ENCODE measurements at regions not wholly inside any gene's neighbourhood (a gene's known extent, or its start where the extent isn't known, plus 50 kb on each side); places are given as distances from the start of the nearest gene placed in this dataset.

GRCh38 chr12:30152705-30153104, 369.0 kb upstream of the TMTC1 start:
- no peak overlapping the region for H3K4me3 ChIP-seq (ENCODE audit: low read depth, low read length)
- no peaks in the 10 kb centered on the region for H3K4me1 ChIP-seq (ENCODE audit: control insufficient read depth, insufficient read depth, low read length)
- H3K36me3 ChIP-seq (ENCODE audit: control insufficient read depth, insufficient read depth, low read length): no peaks in the 10 kb centered on the region
- no peaks in the 10 kb centered on the region for H3K9me3 ChIP-seq (ENCODE audit: control insufficient read depth, insufficient read depth, low read length)
- H3K27ac ChIP-seq (ENCODE audit: low read depth, low read length): no peak overlapping the region
- H3K9ac ChIP-seq (ENCODE audit: low read depth, low read length): no peak overlapping the region
- H3K27me3 ChIP-seq (ENCODE audit: control insufficient read depth, insufficient read depth, low read length): no peaks in the 10 kb centered on the region

- Histone ChIP-seq H3K27me3 (ENCODE audit: control insufficient read depth, insufficient read depth, low read length) (no peaks in the 10 kb centered on the region), H3K27ac (ENCODE audit: low read depth, low read length) (no peak overlapping the region), H3K4me1 (ENCODE audit: control insufficient read depth, insufficient read depth, low read length) (no peaks in the 10 kb centered on the region), H3K9ac (ENCODE audit: low read depth, low read length) (no peak overlapping the region), H3K36me3 (ENCODE audit: control insufficient read depth, insufficient read depth, low read length) (no peaks in the 10 kb centered on the region), H3K9me3 (ENCODE audit: control insufficient read depth, insufficient read depth, low read length) (no peaks in the 10 kb centered on the region), H3K4me3 (ENCODE audit: low read depth, low read length) (no peak overlapping the region)
These were observed 368.1 kb upstream of the TMTC1 start for GRCh38 chr12:30151831-30152230.

DNA sequence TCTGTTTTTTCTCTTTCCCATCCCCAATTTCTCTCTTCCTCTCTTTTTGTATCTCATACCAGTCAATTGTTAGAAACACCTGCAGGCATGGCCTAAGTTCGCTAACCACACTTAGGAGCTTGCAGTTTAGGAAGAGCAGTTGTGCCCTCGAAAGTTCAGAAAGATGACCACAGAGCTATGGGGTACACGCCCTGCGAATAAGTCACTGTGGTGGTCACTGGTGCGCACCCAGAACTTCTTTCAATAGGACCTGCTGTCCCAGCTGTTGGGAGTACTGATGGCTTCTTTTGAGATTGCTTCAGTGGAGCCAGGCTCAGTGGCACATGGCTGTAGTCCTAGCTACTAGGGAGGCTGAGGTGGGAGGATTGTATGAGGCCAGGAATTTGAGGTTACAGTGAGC, 362.8 kb upstream of the TMTC1 start:
- Histone ChIP-seq H3K9ac (ENCODE audit: low read depth, low read length) (no peak overlapping the region), H3K4me3 (ENCODE audit: low read depth, low read length) (no peak overlapping the region), H3K36me3 (ENCODE audit: control insufficient read depth, insufficient read depth, low read length) (no peaks in the 10 kb centered on the region), H3K4me1 (ENCODE audit: control insufficient read depth, insufficient read depth, low read length) (no peaks in the 10 kb centered on the region), H3K9me3 (ENCODE audit: control insufficient read depth, insufficient read depth, low read length) (no peaks in the 10 kb centered on the region), H3K27ac (ENCODE audit: low read depth, low read length) (no peak overlapping the region), H3K27me3 (ENCODE audit: control insufficient read depth, insufficient read depth, low read length) (no peaks in the 10 kb centered on the region)

DNA sequence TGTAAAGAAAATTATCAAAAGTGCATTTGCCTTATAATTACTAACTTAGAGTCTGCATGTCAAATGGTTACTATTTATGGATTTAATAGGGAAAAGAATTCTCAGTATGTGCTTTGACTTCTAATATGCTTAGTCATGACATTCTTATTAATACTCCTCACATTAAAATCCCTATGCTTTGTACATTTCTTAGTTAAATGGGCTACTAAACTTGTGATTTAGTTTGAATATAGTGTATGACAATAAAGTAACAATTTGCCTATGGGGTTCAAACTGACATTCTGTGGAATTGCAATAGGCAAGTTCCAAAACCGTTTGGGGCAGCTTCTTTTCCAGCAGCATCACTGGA, 361.9 kb upstream of the TMTC1 start:
- no peaks in the 10 kb centered on the region for H3K27me3 ChIP-seq (ENCODE audit: control insufficient read depth, insufficient read depth, low read length)
- no peak overlapping the region for H3K9ac ChIP-seq (ENCODE audit: low read depth, low read length)
- no peak overlapping the region for H3K27ac ChIP-seq (ENCODE audit: low read depth, low read length)
- no peaks in the 10 kb centered on the region for H3K9me3 ChIP-seq (ENCODE audit: control insufficient read depth, insufficient read depth, low read length)
- no peaks in the 10 kb centered on the region for H3K36me3 ChIP-seq (ENCODE audit: control insufficient read depth, insufficient read depth, low read length)
- no peaks in the 10 kb centered on the region for H3K4me1 ChIP-seq (ENCODE audit: control insufficient read depth, insufficient read depth, low read length)
- no peak overlapping the region for H3K4me3 ChIP-seq (ENCODE audit: low read depth, low read length)

- Histone ChIP-seq H3K9me3 (ENCODE audit: control insufficient read depth, insufficient read depth, low read length) (no peaks in the 10 kb centered on the region), H3K4me1 (ENCODE audit: control insufficient read depth, insufficient read depth, low read length) (no peaks in the 10 kb centered on the region), H3K4me3 (ENCODE audit: low read depth, low read length) (no peak overlapping the region), H3K27ac (ENCODE audit: low read depth, low read length) (no peak overlapping the region), H3K9ac (ENCODE audit: low read depth, low read length) (no peak overlapping the region), H3K36me3 (ENCODE audit: control insufficient read depth, insufficient read depth, low read length) (no peaks in the 10 kb centered on the region), H3K27me3 (ENCODE audit: control insufficient read depth, insufficient read depth, low read length) (no peaks in the 10 kb centered on the region)
These were observed 361.3 kb upstream of the TMTC1 start for GRCh38 chr12:30144777-30145683.

DNA sequence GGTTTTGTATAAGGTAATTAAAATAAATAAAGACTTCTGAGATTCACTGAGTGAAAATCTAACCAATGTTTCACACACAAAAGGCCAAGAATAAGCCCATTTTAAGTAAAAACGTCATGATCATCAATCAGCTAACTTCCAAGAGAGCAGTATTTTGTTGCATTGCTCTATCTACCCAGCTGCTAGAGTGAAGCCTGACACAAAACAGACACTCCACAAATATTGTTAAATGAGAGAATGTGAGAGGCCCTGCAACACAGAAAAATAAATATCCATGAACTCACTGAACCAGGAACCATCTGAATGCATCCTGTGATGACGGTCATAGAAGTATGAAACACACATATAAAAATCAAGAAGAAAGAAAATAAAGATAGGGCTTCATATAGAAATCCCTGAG, 358.6 kb upstream of the TMTC1 start:
- no peaks in the 10 kb centered on the region for H3K27me3 ChIP-seq (ENCODE audit: control insufficient read depth, insufficient read depth, low read length)
- H3K9me3 ChIP-seq (ENCODE audit: control insufficient read depth, insufficient read depth, low read length): no peaks in the 10 kb centered on the region
- H3K27ac ChIP-seq (ENCODE audit: low read depth, low read length): no peak overlapping the region
- no peak overlapping the region for H3K4me3 ChIP-seq (ENCODE audit: low read depth, low read length)
- H3K9ac ChIP-seq (ENCODE audit: low read depth, low read length): no peak overlapping the region
- H3K4me1 ChIP-seq (ENCODE audit: control insufficient read depth, insufficient read depth, low read length): no peaks in the 10 kb centered on the region
- no peaks in the 10 kb centered on the region for H3K36me3 ChIP-seq (ENCODE audit: control insufficient read depth, insufficient read depth, low read length)

DNA sequence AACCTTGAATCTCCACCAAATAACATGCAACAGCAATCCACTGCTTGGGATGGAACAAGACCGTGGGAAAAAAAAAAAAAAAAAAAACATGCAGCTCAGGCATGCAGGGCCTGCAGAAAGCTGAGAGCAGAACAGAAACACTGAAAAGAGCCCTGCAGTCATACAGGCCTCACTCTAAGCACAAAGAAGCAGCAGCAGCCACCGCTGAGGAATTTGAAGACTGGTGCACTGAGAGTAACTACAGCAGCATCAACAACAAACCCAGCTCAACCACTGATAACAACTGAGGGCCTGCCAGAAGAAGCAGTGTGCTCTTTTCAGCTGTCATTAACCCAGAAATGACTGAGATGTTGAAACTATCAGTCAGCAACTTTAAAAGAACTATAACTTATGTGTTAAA, 354.7 kb upstream of the TMTC1 start:
- H3K27ac ChIP-seq (ENCODE audit: low read depth, low read length): no peak overlapping the region
- H3K4me3 ChIP-seq (ENCODE audit: low read depth, low read length): no peak overlapping the region

DNA sequence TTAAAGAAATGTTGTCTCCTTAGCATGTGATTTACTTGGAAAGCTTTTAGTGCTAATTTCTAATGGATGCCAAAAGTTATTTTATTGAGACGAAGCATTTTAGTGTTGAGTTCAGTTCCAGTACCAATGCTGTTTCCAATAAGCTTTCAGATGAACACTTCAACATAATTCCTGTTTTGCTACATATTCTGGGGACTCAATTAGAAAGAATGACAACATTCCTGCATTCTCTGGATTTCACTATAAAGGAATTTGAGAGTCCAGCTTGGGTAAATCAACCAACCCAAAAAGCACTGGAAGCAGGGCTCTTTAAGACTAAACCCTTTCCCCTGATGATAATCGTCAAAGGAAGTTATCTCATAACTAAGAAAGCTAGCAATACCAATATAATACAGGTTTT, 353.0 kb upstream of the TMTC1 start:
- Histone ChIP-seq H3K4me3 (ENCODE audit: low read depth, low read length) (no peak overlapping the region), H3K9ac (ENCODE audit: low read depth, low read length) (no peak overlapping the region), H3K27ac (ENCODE audit: low read depth, low read length) (no peak overlapping the region), H3K27me3 (ENCODE audit: control insufficient read depth, insufficient read depth, low read length) (no peaks in the 10 kb centered on the region), H3K4me1 (ENCODE audit: control insufficient read depth, insufficient read depth, low read length) (no peaks in the 10 kb centered on the region), H3K36me3 (ENCODE audit: control insufficient read depth, insufficient read depth, low read length) (no peaks in the 10 kb centered on the region), H3K9me3 (ENCODE audit: control insufficient read depth, insufficient read depth, low read length) (no peaks in the 10 kb centered on the region)

More for the DNA sequence above, 354.7 kb upstream of the TMTC1 start:
- H3K9ac ChIP-seq (ENCODE audit: low read depth, low read length): no peak overlapping the region
- no peaks in the 10 kb centered on the region for H3K9me3 ChIP-seq (ENCODE audit: control insufficient read depth, insufficient read depth, low read length)
- H3K36me3 ChIP-seq (ENCODE audit: control insufficient read depth, insufficient read depth, low read length): no peaks in the 10 kb centered on the region
- H3K27me3 ChIP-seq (ENCODE audit: control insufficient read depth, insufficient read depth, low read length): no peaks in the 10 kb centered on the region
- no peaks in the 10 kb centered on the region for H3K4me1 ChIP-seq (ENCODE audit: control insufficient read depth, insufficient read depth, low read length)

- Histone ChIP-seq H3K4me3 (ENCODE audit: low read depth, low read length) (no peak overlapping the region), H3K27ac (ENCODE audit: low read depth, low read length) (no peak overlapping the region), H3K36me3 (ENCODE audit: control insufficient read depth, insufficient read depth, low read length) (no peaks in the 10 kb centered on the region), H3K9ac (ENCODE audit: low read depth, low read length) (no peak overlapping the region), H3K27me3 (ENCODE audit: control insufficient read depth, insufficient read depth, low read length) (no peaks in the 10 kb centered on the region), H3K9me3 (ENCODE audit: control insufficient read depth, insufficient read depth, low read length) (no peaks in the 10 kb centered on the region), H3K4me1 (ENCODE audit: control insufficient read depth, insufficient read depth, low read length) (no peaks in the 10 kb centered on the region)
These were observed 352.0 kb upstream of the TMTC1 start for GRCh38 chr12:30135776-30136175.

DNA sequence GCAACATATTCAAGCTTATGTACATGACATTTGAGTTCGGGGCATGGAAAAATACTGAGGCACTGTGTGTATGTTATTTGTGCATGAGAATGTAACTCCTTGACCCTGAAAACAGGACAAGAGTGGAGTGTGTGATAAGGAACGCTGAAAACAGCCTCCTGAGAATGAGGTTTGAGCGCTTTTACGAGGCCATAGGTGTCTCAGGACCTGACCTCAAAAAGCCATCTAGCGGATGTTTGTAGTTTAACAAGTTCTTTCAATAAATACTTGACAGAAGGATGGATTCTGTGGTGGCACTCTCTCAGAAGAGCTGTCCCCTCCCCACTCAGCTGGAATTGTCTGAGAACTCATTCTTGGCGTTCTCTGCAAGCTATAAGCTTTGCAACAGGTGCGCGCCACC, 350.5 kb upstream of the TMTC1 start:
- H3K36me3 ChIP-seq (ENCODE audit: control insufficient read depth, insufficient read depth, low read length): no peaks in the 10 kb centered on the region
- no peak overlapping the region for H3K4me3 ChIP-seq (ENCODE audit: low read depth, low read length)
- H3K9ac ChIP-seq (ENCODE audit: low read depth, low read length): no peak overlapping the region
- H3K27ac ChIP-seq (ENCODE audit: low read depth, low read length): no peak overlapping the region
- no peaks in the 10 kb centered on the region for H3K4me1 ChIP-seq (ENCODE audit: control insufficient read depth, insufficient read depth, low read length)
- no peaks in the 10 kb centered on the region for H3K9me3 ChIP-seq (ENCODE audit: control insufficient read depth, insufficient read depth, low read length)
- H3K27me3 ChIP-seq (ENCODE audit: control insufficient read depth, insufficient read depth, low read length): no peaks in the 10 kb centered on the region

- no peaks in the 10 kb centered on the region for H3K27me3 ChIP-seq (ENCODE audit: control insufficient read depth, insufficient read depth, low read length)
- H3K27ac ChIP-seq (ENCODE audit: low read depth, low read length): no peak overlapping the region
- no peaks in the 10 kb centered on the region for H3K9me3 ChIP-seq (ENCODE audit: control insufficient read depth, insufficient read depth, low read length)
- no peaks in the 10 kb centered on the region for H3K36me3 ChIP-seq (ENCODE audit: control insufficient read depth, insufficient read depth, low read length)
- no peak overlapping the region for H3K4me3 ChIP-seq (ENCODE audit: low read depth, low read length)
- H3K4me1 ChIP-seq (ENCODE audit: control insufficient read depth, insufficient read depth, low read length): no peaks in the 10 kb centered on the region
- no peak overlapping the region for H3K9ac ChIP-seq (ENCODE audit: low read depth, low read length)
These were observed 343.2 kb upstream of the TMTC1 start for GRCh38 chr12:30126944-30127343.

Measured in HUES48 (cell line).